HG03575 (cell line): ENCODE measurements at regions not wholly inside any gene's neighbourhood (a gene's known extent, or its start where the extent isn't known, plus 50 kb on each side); places are given as distances from the start of the nearest gene placed in this dataset.

Source experiments
- ATAC-seq: cut with Tn5 transposase; IDR thresholded peaks from one replicate; pipeline ENCODE4 v1.9.1; 2021; ENCODE audit not compliant: unreplicated experiment, insufficient number of reproducible peaks, low FRiP score; ENCODE audit errors: extremely low read depth

DNA sequence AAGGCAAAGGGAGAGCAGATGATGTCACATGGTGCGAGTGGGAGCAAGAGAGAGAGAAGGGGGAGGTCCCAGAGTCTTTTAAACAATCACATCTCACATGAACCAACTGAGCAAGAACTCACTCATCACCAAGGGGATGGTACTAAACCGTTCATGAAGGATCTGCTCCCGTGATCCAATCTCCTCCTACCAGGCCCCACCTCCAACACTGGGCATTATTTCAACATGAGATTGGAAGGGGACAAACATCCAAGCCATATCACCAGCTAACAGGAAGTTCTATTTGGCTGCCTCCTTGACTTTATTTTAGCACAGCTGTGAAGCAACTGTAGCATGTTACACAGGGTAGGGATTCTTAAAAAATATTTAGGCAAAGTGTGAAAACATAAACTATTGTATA, 102.5 kb downstream of the DDIT4L start:
- no peak for ATAC-seq

GRCh38 chr4:100086766-100087431, 103.4 kb downstream of the DDIT4L start:
- no peak for ATAC-seq

GRCh38 chr4:100084892-100085291, 105.4 kb downstream of the DDIT4L start:
- ATAC-seq: no peak

DNA sequence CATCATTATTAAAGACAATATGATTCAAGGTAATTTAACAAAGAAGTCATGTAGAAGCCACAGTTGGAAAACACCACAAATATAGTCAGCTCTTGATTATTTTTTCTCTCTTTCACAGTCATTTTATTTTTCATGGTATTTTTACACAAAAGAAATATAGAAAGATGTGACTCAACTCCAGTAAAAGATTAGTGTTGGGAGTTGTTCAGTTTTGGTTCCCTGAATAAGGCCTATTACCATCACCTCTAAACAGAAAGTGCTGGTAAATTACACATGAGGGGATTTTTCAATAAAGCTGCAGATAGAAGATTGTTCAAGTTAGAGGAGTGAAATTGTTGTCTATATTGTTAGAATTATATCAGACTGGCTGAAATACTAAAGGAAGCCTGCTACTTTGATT, 107.0 kb downstream of the DDIT4L start:
- no peak for ATAC-seq

DNA sequence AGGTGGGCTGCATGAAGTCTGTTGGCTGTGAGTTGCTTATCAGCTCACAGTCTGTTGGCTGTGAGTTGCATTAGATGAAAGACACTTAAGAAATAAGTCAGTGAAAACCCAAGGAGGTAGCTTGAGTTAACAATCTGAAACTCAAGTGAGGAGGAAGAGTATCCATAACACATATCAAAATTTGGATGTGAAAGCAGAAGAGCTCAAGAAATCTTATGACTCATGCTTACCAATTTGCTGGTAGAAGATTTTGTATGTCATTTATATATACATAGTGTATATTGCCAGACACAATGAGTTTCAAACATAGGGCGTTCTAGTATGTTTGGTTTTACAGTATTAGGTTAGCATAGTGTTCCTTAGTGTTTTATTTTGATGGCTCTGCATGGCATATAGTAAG, 107.4 kb downstream of the DDIT4L start:
- peak; percentile 41 for ATAC-seq

GRCh38 chr4:100081491-100081890, 108.8 kb downstream of the DDIT4L start:
- ATAC-seq: no peak

DNA sequence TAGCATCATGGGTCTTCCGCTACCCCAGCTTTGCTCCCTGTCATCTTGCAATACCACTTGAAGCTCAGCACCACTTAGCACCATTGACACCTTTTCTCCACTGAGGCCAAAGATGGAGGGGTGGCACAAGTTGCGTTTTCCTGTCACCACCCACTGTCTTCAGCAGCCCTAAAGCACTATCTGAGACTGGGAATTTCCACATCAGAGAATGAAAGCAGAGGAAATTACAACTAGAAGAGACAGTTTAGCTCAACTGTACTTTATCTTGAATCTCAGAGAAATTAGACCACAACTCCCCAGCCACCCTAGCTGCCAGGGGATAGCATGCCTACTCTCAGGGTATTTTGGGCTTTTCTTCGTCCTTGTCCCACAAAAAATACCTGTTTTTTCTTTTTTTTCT, 111.0 kb downstream of the DDIT4L start:
- ATAC-seq: no peak

GRCh38 chr4:100076753-100077152, 113.5 kb downstream of the DDIT4L start:
- no peak for ATAC-seq

- ATAC-seq: no peak
These were observed 114.6 kb downstream of the DDIT4L start for GRCh38 chr4:100075486-100076270.

GRCh38 chr4:100075056-100075455, 115.2 kb downstream of the DDIT4L start:
- ATAC-seq: no peak

DNA sequence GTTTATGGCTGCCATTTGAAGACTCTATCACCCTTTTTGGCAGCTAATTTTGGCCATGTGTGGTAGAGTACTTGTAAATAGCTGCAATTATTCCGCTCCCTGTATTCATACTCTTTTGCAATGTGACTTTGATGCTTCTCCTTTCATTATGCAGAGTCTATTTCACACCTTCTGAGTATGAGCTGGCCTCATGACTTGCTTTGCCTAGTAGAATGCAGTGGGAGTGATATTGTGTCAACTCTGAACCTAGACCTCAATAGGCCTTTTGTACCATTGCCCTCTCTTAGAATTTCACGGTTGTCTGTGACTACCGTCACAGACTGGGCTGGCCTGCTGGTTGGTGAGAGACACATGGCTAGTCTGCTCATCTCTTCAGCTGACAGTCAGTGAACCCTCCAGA, 118.8 kb downstream of the DDIT4L start:
- ATAC-seq: no peak

DNA sequence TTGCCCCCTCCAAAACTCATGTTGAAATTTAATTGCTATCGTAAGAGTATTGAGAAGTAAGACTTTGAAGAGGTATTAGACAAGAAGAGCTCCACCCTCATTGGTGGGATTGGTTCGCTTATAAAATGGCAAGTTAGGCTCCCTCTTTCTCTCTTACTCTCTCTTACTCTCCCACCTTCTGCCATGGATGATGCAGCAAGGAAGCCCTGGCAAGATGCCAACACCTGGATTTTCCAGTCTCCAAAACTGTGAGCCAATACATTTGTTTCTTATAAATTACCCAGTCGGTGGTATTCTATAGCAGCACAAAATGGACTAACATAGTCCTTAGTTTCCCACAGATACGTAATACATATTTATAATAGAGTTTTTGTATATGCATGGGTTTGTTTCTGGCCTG, 119.4 kb downstream of the DDIT4L start:
- ATAC-seq: no peak

- ATAC-seq: no peak
These were observed 119.1 kb upstream of the H2AZ1 start for GRCh38 chr4:100069207-100069606.

DNA sequence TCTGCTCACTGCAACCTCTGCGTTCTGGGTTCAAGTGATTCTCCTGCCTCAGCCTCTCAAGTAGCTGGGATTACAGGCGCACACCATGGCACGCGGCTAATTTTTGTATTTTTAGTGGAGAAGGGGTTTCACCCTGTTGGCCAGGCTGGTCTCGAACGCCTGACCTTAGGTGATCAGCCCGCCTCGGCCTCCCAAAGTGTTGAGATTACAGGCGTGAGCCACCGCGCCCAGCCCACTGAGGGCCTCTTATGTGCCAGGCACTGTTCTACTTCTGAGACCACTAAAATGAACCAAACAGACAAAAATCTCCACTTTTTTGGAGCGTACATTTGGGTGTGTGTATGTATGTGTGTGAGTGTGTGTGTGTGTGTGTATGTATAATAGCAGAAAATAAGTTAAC, 117.2 kb upstream of the H2AZ1 start:
- no peak for ATAC-seq

DNA sequence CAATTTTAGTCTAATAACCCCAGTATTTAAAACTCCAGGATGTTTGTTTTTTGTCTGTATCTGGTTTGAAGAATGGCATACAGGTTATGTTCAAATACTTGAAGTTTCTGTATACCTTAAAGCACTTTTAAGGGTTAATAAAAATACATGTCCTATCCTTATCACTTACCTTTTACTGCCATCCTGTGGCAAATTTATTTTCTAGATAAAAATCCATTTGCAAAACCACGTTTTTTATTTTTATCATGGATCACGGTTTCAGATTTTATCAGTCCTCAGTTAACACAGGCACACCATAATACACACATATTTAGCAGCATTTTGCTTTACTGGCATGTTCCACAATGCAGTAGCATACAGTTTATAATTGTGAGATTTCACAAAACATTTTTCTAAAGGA, 113.3 kb upstream of the H2AZ1 start:
- ATAC-seq: no peak

DNA sequence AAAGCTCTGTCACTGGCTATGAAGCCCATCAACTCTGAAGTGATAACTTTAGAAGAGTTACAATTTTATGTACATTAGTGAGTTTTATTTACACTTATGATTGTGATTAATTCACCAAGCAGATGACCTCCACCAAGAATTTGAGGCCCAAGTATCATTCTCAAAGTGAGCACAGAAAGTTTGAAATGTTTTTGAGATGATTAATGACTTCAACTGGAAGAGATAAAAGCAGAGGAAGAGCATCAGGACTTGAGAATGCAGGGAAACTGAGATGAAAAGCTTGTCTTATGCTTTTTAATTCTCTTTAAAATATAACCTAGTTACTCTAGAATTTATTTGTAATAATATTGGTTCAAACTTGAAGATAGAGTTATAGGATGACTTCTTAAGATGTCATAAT, 112.8 kb upstream of the H2AZ1 start:
- no peak for ATAC-seq

DNA sequence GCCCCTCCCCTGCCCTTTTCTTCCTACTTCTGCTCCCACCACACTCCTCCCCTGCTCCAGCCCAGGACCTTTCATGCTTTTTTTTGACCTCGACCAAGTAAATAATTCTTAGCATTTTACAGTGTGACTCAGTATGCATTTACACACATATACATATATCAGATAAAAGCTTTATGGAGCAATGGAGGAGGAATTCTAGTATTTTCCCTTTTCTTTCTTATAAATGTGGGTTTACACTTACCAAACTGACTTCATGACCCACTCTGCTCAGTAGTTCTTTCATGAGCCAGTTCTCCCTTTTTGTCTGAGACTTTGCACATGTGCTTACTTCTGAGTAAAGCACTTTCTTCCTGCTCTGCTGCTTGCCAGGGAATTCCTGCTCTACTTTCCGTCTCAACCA, 111.8 kb upstream of the H2AZ1 start:
- no peak for ATAC-seq

DNA sequence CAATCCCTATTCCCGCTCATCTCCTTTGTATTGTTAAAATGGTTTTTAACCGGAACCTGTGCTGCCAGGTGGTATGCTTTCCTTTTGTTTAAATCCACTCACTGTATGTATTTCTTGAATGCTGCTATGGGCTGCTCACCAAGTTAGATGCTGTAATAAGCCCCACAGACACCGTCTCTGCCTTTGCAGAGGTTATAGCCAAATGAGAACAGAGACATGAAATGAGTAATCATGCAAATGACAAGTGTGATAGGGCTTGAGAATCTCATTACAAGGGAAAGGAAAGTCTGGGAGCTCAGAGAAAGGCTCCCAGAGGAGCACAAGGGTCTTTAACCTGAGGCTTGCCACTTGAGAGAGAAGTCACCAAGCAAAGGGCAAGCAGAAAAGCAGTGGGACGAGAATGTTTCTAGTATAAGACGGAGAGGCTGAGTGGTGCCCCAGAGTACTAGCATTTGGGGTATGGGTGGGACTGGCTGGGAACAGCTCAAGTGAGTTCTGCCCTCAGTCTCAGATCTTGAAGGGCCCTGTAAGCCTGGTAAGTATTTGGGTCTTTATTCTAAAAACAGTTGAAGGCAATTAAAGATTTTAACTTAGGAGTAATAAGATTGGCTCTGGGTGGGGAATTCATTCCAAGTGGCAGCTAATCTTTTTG, 110.8 kb upstream of the H2AZ1 start:
- ATAC-seq: peak; percentile 68

- ATAC-seq: no peak
These were observed 109.4 kb upstream of the H2AZ1 start for GRCh38 chr4:100059467-100059866.

DNA sequence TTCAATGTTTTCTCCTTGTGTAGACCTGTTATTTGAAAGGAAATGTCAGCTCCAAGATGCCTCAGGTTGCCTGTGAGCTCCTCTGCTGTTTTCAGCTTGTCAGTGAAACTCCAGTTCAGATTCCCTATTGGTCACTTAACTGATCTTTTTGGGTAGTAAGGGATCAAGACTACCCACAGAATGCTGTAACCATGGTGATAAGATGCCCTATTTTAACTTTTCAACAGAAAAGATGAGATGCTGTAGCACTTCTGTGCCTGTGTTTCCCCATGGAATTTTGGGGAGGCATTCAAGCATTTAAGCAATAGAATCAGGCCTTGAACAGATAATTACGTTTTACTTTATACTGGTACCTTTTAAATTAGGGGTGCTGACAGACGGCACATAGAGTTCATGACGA, 106.6 kb upstream of the H2AZ1 start:
- no peak for ATAC-seq
